Endothelial cell of umbilical vein (primary cell): ENCODE measurements at regions not wholly inside any gene's neighbourhood (a gene's known extent, or its start where the extent isn't known, plus 50 kb on each side); places are given as distances from the start of the nearest gene placed in this dataset.
"Not testable (repeated sequence)": the region's sequence is repeated elsewhere in the genome, so short reads cannot be mapped to it uniquely, and the experiment has no call there.

Experiments
- BruUV-seq: library from RNA; stranded (reverse); fragments of 400-500 nt; replicated peaks from 2 replicates; lab custom pipeline; 2021; lab: Mats Ljungman, UMichigan
- CTCF ChIA-PET: fragments of 300-600, 350-600 bp; sonication (Branson Sonifier 250); formaldehyde crosslinking; loops from one replicate; lab custom pipeline; 2021; ENCODE audit warnings: antibody characterized with exemption, inconsistent platforms; lab: Charles Lee
- POLR2A ChIA-PET: fragments of 300-600, 350-600 bp; sonication (Branson Sonifier 250); formaldehyde crosslinking; loops from one replicate; lab custom pipeline; 2021; ENCODE audit warnings: antibody characterized with exemption, inconsistent platforms; lab: Charles Lee
- DNase-seq: peaks from one replicate; pipeline ENCODE4 v3.0.0-alpha.2; 2011; ENCODE audit warnings: low read depth, low spot score
- FAIRE-seq: peaks from 2 replicates; lab custom pipeline; 2011; peaks lifted over from hg19 to GRCh38; lab: Jason Lieb, UNC
- H2AFZ ChIP-seq: 2 replicates; pipeline ENCODE4 v1.6.0; 2012; ENCODE audit warnings: low read depth, low read length, control low read depth, inconsistent platforms
- H3K27ac ChIP-seq: 2 replicates; pipeline ENCODE4 v1.5.1; 2011; ENCODE audit warnings: low read depth, mild to moderate bottlenecking, control low read depth, low read length, moderate library complexity; ENCODE audit not compliant: insufficient read depth
- H3K27me3 ChIP-seq, 2 experiments: 2 replicates each; pipeline versions ENCODE4 v1.6.0 to v1.6.1; 2011; ENCODE audit warnings: low read length in 2 of 2, mixed read lengths in 1 of 2; ENCODE audit not compliant: control insufficient read depth in 2 of 2, insufficient read depth in 2 of 2
- H3K36me3 ChIP-seq, 2 experiments: 2 replicates in 1 of 2; 3 replicates in 1 of 2; pipeline ENCODE4 v1.5.1; 2011; ENCODE audit warnings: low read length in 2 of 2, mild to moderate bottlenecking in 1 of 2, moderate library complexity in 1 of 2; ENCODE audit not compliant: control insufficient read depth in 2 of 2, insufficient read depth in 2 of 2; ENCODE audit errors: extremely low read depth in 1 of 2
- H3K4me1 ChIP-seq: 3 replicates; pipeline ENCODE4 v1.5.1; 2011; ENCODE audit warnings: mild to moderate bottlenecking, low read length; ENCODE audit not compliant: control insufficient read depth, insufficient read depth; ENCODE audit errors: extremely low read depth
- H3K4me2 ChIP-seq: 2 replicates; pipeline ENCODE4 v1.6.1; 2011; ENCODE audit warnings: low read length, control low read depth, mixed read lengths; ENCODE audit not compliant: insufficient read depth
- H3K4me3 ChIP-seq, 3 experiments: fragments of 200-600 bp in 1 of 3; sonication (generic), shearing (Covaris generic) in 1 of 3; replicated peaks in 1 of 3; 2 replicates each; pipeline ENCODE4 v1.5.1; 2011 to 2016; ENCODE audit warnings: control low read depth in 3 of 3, low read length in 3 of 3, mild to moderate bottlenecking in 2 of 3, inconsistent platforms in 1 of 3, low read depth in 1 of 3, moderate library complexity in 1 of 3; ENCODE audit not compliant: insufficient read depth in 1 of 3
- H3K79me2 ChIP-seq: 2 replicates; pipeline ENCODE4 v1.6.0; 2012; ENCODE audit warnings: low read length, inconsistent platforms; ENCODE audit not compliant: control insufficient read depth, insufficient read depth
- H3K9ac ChIP-seq: replicated peaks from 2 replicates; pipeline ENCODE3; 2011; ENCODE audit warnings: low read length, control low read depth; ENCODE audit not compliant: insufficient read depth; ENCODE audit errors: extremely low read depth
- H3K9me1 ChIP-seq: replicated peaks from 3 replicates; pipeline ENCODE4 v1.6.0; 2011; ENCODE audit warnings: mild to moderate bottlenecking, low read length; ENCODE audit not compliant: control insufficient read depth, insufficient read depth; ENCODE audit errors: extremely low read depth
- H3K9me3 ChIP-seq: replicated peaks from 2 replicates; pipeline ENCODE4 v1.5.1; 2012; ENCODE audit warnings: low read length, inconsistent platforms; ENCODE audit not compliant: control insufficient read depth, insufficient read depth
- H4K20me1 ChIP-seq: replicated peaks from 2 replicates; pipeline ENCODE3; 2011; ENCODE audit warnings: mild to moderate bottlenecking, low read length; ENCODE audit not compliant: control insufficient read depth, insufficient read depth; ENCODE audit errors: extremely low read depth
- dilution Hi-C: fragments of 300-500 bp; cut with MboI; formaldehyde crosslinking; loops from one replicate; pipeline ENCODE4 v1.15.0; 2019; ENCODE audit warnings: low sequenced_read_pairs; ENCODE audit not compliant: extremely low pct_ligation_motif_present
- intact Hi-C: fragments of 100-400 bp; cut with micrococcal nuclease; formaldehyde crosslinking; loops from one replicate; pipeline ENCODE4 v1.10.0; 2022

DNA sequence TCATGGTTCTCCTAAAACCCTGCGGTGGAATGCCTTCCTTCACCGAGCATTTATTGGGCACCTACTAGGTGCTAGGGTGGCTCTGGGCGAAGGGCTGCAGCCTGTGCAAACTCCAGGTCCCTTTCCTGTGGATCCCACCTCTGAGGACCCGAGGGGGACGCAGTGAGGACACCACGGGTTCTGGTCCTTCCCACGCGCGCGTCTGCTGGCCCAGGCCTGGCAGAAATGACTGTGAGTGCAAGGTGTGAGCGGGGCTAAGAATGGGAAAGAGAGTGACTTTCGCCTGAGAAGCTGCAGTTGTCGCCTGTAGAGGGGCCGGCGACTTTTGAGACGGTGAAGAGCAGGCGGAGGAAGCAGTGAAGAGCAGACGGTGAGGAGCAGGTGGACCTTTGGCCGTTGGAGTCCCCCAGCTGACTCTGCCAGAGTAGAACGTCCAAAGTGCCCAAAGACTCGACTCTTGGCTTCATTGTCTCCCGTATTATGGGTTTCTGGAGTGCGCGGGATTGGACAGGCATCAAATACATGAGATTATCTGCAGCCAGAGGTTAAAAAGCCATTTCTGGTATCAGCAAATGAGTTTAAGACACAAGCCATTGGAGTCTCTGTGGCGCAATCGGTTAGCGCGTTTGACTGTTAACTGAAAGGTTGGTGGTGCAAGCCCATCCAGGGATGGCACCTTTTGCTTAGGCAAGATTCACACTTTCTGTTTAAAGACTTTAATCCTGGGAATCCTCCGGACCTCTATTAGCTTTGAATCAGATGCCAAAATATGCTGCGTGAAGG lies 78.1 kb downstream of the PPIAL4G start:
- H3K9me1 ChIP-seq, H3K4me3 ChIP-seq, H3K9ac ChIP-seq, H3K27ac ChIP-seq, H3K4me1 ChIP-seq, H3K79me2 ChIP-seq, CTCF ChIA-PET, dilution Hi-C loops, intact Hi-C loops, FAIRE-seq, H2AFZ ChIP-seq, H3K9me3 ChIP-seq, DNase-seq, H4K20me1 ChIP-seq, H3K27me3 ChIP-seq, H3K4me2 ChIP-seq, BruUV-seq, H3K36me3 ChIP-seq, POLR2A ChIA-PET: not testable (repeated sequence)

DNA sequence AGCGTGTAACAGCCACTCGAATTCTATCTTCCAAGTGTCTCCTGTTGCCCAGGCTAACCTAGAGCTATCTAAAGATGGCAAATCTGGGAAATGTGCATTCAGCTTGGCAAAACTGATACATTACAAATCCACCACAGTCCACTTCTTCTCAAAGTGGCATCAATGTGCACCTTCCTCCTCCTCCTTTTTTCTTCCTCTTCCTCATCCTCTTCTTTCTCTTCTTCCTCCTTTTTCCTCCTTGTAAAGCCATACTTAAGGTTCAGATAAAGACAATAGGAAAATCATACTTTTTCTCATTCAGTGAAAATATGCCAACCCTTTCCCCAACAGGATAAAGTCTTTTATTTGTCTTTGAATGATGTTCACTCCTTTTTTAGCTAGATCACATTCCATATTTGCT lies 79.2 kb downstream of the PPIAL4G start:
- dilution Hi-C loops, H3K4me1 ChIP-seq, H2AFZ ChIP-seq, H3K9ac ChIP-seq, CTCF ChIA-PET, intact Hi-C loops, H3K9me1 ChIP-seq, H3K27ac ChIP-seq, H3K9me3 ChIP-seq, BruUV-seq, H3K36me3 ChIP-seq, DNase-seq, H3K79me2 ChIP-seq, H3K4me3 ChIP-seq, H3K27me3 ChIP-seq, FAIRE-seq, H3K4me2 ChIP-seq, POLR2A ChIA-PET, H4K20me1 ChIP-seq: not testable (repeated sequence)

DNA sequence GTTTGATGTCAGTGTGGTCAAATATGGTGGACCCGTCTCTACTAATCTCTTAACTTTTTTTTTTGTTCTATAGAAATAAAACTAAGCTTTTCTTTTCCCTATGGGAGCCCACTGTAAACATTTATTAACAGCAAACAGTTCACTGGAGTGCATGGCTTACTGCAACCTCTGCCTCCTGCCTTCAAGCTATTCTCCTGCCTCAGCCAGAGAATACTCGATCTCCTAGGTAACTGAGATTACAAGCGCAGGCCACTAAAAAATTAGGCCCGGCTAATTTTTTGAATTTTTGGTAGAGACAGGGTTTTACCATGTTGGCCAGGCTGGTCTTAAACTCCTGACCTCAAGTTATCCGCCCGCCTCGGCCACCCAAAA lies 80.0 kb downstream of the PPIAL4G start:
- H3K36me3 ChIP-seq, CTCF ChIA-PET, H4K20me1 ChIP-seq, DNase-seq, H3K4me2 ChIP-seq, H3K27ac ChIP-seq, H3K9me1 ChIP-seq, H3K4me3 ChIP-seq, POLR2A ChIA-PET, H3K79me2 ChIP-seq, H3K9ac ChIP-seq, H3K4me1 ChIP-seq, H3K27me3 ChIP-seq, intact Hi-C loops, H2AFZ ChIP-seq, BruUV-seq, FAIRE-seq, dilution Hi-C loops, H3K9me3 ChIP-seq: not testable (repeated sequence)
